ENCODE measurements at regions not wholly inside any gene's neighbourhood (a gene's known extent, or its start where the extent isn't known, plus 50 kb on each side); places are given as distances from the start of the nearest gene placed in this dataset.
A peak's percentile ranks its signal among the peaks of the same experiment; 100 is the strongest.

DNA sequence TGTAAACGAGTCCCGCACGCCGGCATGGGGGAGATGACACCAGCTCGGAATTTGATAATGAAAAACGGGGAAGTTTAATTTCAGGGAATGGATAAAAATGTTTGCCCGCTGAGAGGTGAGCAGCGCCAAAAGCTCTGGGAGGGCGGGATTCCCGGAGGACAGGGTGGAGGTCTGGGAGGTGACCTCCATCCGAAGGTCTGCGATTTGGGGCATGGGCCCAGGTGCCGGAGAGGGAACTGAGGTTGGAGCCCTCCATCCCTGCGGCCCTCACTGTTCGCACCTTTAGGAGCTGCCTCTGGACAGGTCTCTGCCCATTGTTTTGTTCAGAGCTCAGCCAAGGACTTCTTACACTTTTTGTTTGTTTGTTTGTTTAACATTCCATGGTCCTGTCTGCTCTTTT is 129.8 kb downstream of the URI1 start:
- POLR2A ChIA-PET, result no interaction called here
- peaks cover 0 to 7% of the 10 kb centered on the region in 2 experiments for H3K9me3 ChIP-seq (ENCODE audit: control insufficient read depth in 1 of 2, insufficient read depth in 1 of 2, low read length in 2 of 2)
- Mint-ChIP-seq H3K9me3 (no peaks in the 10 kb centered on the region), H3K27ac (no peak overlapping the region), H3K4me1 (ENCODE audit: low read depth) (no peaks in the 10 kb centered on the region), H3K27me3 (no peaks in the 10 kb centered on the region), H3K36me3 (ENCODE audit: low read depth) (no peaks in the 10 kb centered on the region), H3K4me3 (no peak overlapping the region)
- intact Hi-C loops (cut with DNase I, micrococcal nuclease), result no loop called here
- no peak overlapping the region for H3K27ac ChIP-seq (ENCODE audit: low read depth in 1 of 2, low read length in 2 of 2)
- DNase-seq, result peak in 1 of 14 experiments; percentile 10
- TF ChIP-seq, protein P1, sequence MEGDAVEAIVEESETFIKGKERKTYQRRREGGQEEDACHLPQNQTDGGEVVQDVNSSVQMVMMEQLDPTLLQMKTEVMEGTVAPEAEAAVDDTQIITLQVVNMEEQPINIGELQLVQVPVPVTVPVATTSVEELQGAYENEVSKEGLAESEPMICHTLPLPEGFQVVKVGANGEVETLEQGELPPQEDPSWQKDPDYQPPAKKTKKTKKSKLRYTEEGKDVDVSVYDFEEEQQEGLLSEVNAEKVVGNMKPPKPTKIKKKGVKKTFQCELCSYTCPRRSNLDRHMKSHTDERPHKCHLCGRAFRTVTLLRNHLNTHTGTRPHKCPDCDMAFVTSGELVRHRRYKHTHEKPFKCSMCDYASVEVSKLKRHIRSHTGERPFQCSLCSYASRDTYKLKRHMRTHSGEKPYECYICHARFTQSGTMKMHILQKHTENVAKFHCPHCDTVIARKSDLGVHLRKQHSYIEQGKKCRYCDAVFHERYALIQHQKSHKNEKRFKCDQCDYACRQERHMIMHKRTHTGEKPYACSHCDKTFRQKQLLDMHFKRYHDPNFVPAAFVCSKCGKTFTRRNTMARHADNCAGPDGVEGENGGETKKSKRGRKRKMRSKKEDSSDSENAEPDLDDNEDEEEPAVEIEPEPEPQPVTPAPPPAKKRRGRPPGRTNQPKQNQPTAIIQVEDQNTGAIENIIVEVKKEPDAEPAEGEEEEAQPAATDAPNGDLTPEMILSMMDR (IDR thresholded peaks at IDR 0.05), result no peak
- H3K36me3 ChIP-seq (ENCODE audit: insufficient read depth, low read length), result no peaks in the 10 kb centered on the region
- CTCF ChIA-PET, result no interaction called here
- H3K27me3 ChIP-seq (ENCODE audit: control insufficient read depth in 1 of 2, insufficient read depth in 2 of 2, low read length in 2 of 2), result no peaks in the 10 kb centered on the region
- no peak for ATAC-seq (ENCODE audit: poor library complexity)
- H3K4me3 ChIP-seq (ENCODE audit: low read length), result no peak overlapping the region
- no peaks in the 10 kb centered on the region for H3K4me1 ChIP-seq (ENCODE audit: insufficient read depth, low read length)

DNA sequence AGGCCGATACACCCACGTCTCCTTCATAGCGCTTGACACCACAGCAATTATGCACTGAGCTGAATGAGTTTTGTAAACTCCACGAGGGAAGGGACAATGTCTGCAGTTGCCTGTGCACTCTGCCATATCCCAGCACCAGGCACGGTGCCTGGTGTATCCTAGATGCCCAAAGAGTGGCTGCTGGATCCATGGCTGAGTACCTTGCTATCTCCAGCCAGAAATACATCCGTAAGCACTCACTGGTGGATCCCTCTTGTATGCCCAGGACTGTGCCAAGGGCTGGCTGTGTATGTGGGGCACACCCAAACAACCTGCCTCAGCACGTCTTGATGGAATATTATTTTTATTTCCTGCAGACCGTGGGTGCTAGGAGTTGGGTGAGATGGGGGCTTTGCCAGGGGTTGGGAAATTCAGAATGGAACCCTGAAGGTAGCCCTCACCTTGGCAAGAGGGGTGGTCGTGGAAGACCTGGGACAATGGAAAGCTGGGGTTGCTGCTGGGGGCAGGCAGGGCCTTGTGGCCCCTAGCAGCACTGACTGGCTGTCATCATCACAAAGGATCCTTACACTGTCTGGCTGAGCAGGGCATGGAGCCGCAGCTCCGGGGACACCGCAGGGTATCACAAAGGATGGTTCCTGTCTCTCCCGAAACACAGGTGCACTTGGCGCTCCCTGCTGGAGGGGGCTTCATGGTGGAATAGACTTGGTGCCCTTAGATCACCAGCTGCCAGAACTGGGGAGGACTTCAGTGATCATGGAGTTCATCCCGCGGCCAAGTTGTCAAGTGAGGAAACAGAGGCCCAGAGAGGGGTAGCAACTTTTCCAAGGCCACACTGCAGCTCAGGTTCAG is 131.3 kb downstream of the URI1 start:
- no peaks in the 10 kb centered on the region for H3K36me3 ChIP-seq (ENCODE audit: insufficient read depth, low read length)
- H3K4me1 Mint-ChIP-seq (ENCODE audit: low read depth), result no peaks in the 10 kb centered on the region
- H3K27me3 Mint-ChIP-seq, result no peaks in the 10 kb centered on the region
- no peaks in the 10 kb centered on the region for H3K9me3 Mint-ChIP-seq
- H3K27me3 ChIP-seq (ENCODE audit: control insufficient read depth in 1 of 2, insufficient read depth in 2 of 2, low read length in 2 of 2), result no peaks in the 10 kb centered on the region
- no peak overlapping the region for H3K27ac ChIP-seq (ENCODE audit: low read depth in 1 of 2, low read length in 2 of 2)
- ChIA-PET POLR2A (no interaction called here), CTCF (no interaction called here)
- H3K36me3 Mint-ChIP-seq (ENCODE audit: low read depth), result no peaks in the 10 kb centered on the region
- DNase-seq (peak in 1 of 14 experiments; percentile 19), ATAC-seq (ENCODE audit: poor library complexity) (no peak)
- no peak overlapping the region for H3K4me3 Mint-ChIP-seq
- TF ChIP-seq, protein P1 (IDR thresholded peaks at IDR 0.05), result no peak
- intact Hi-C loops (cut with DNase I, micrococcal nuclease), result no loop called here
- no peaks in the 10 kb centered on the region for H3K4me1 ChIP-seq (ENCODE audit: insufficient read depth, low read length)
- H3K9me3 ChIP-seq (ENCODE audit: control insufficient read depth in 1 of 2, insufficient read depth in 1 of 2, low read length in 2 of 2), result peaks cover 0 to 17% of the 10 kb centered on the region in 2 experiments
- no peak overlapping the region for H3K27ac Mint-ChIP-seq
- no peak overlapping the region for H3K4me3 ChIP-seq (ENCODE audit: low read length)

DNA sequence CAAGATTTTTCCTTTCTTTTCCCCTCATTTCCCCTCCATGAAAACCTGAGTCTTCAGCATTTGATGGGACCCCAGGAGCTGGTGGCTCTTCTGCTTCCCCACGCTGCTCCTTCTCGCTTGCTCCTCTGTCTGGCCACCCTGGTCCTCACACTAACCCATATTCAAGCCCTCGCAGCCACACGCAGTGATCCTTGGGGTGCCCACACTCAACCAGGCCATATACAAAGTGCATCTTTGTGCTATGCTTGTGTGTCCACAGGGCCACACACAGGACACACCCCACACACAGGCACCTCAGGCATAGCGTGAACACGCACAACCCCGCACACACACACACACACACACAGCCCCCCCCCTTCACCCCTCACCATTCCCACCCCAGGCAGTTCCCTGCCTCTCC is 132.1 kb downstream of the URI1 start:
- TF ChIP-seq, protein P1 (IDR thresholded peaks at IDR 0.05), result no peak
- Histone ChIP-seq H3K9me3 (ENCODE audit: control insufficient read depth in 1 of 2, insufficient read depth in 1 of 2, low read length in 2 of 2) (peaks cover 0 to 17% of the 10 kb centered on the region in 2 experiments), H3K27me3 (ENCODE audit: control insufficient read depth in 1 of 2, insufficient read depth in 2 of 2, low read length in 2 of 2) (no peaks in the 10 kb centered on the region), H3K36me3 (ENCODE audit: insufficient read depth, low read length) (no peaks in the 10 kb centered on the region), H3K4me1 (ENCODE audit: insufficient read depth, low read length) (no peaks in the 10 kb centered on the region), H3K4me3 (ENCODE audit: low read length) (no peak overlapping the region), H3K27ac (ENCODE audit: low read depth in 1 of 2, low read length in 2 of 2) (no peak overlapping the region)
- no peak for ATAC-seq (ENCODE audit: poor library complexity)
- no peaks in the 10 kb centered on the region for H3K36me3 Mint-ChIP-seq (ENCODE audit: low read depth)
- H3K4me1 Mint-ChIP-seq (ENCODE audit: low read depth), result no peaks in the 10 kb centered on the region
- no peaks in the 10 kb centered on the region for H3K27me3 Mint-ChIP-seq
- intact Hi-C loops (cut with DNase I, micrococcal nuclease), result no loop called here
- DNase-seq, result peak in 1 of 14 experiments; percentile 4
- ChIA-PET CTCF (no interaction called here), POLR2A (no interaction called here)
- H3K27ac Mint-ChIP-seq, result no peak overlapping the region
- no peaks in the 10 kb centered on the region for H3K9me3 Mint-ChIP-seq
- no peak overlapping the region for H3K4me3 Mint-ChIP-seq

All from CD4-positive, alpha-beta T cell (primary cell).